ENCODE measurements at regions not wholly inside any gene's neighbourhood (a gene's known extent, or its start where the extent isn't known, plus 50 kb on each side); places are given as distances from the start of the nearest gene placed in this dataset.

DNA sequence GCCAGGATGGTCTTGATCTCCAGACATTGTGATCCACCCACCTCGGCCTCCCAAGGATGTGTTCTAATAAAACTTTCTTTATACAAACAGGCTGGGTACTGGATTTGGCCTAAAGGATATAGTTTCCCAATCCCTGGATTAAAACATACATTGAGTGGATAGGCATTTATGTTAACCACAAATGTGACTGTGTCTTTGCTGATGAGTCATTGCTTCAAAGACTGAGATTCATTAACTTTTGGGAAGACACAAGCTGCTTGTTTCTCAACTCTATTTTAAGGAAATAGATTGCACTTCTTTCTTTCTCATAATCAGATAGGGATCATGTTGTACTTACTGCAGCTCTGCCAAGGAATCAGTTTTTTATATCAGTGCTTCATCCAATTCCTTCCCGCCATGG is 131.3 kb upstream of the AGA start:
- Histone ChIP-seq H3K9me3 (ENCODE audit: control insufficient read depth in 4 of 4, insufficient read depth in 3 of 4, low read length in 3 of 4) (no peaks in the 10 kb centered on the region), H3K4me1 (ENCODE audit: control insufficient read depth in 5 of 5, insufficient read depth in 5 of 5, low read length in 5 of 5) (peaks cover 0 to 5% (median 0%) of the 10 kb centered on the region in 5 donors), H3K4me3 (no peak overlapping the region), H3K27ac (ENCODE audit: low read depth in 1 of 2, low read length in 1 of 2) (no peak overlapping the region), H3K9ac (ENCODE audit: insufficient read depth in 1 of 2, low read length in 2 of 2) (no peak overlapping the region), H3K27me3 (ENCODE audit: control insufficient read depth in 3 of 3, insufficient read depth in 3 of 3, low read length in 2 of 3) (no peaks in the 10 kb centered on the region), H3K36me3 (ENCODE audit: control insufficient read depth in 4 of 4, insufficient read depth in 4 of 4, low read length in 4 of 4) (no peaks in the 10 kb centered on the region)
- 95 to 100% methylated on average over 2 of the region's 2 CpGs for WGBS, 2 donors
- DNase-seq (no peak), ATAC-seq (ENCODE audit: insufficient read depth, low FRiP score) (no peak)
- TF ChIP-seq, protein P1, sequence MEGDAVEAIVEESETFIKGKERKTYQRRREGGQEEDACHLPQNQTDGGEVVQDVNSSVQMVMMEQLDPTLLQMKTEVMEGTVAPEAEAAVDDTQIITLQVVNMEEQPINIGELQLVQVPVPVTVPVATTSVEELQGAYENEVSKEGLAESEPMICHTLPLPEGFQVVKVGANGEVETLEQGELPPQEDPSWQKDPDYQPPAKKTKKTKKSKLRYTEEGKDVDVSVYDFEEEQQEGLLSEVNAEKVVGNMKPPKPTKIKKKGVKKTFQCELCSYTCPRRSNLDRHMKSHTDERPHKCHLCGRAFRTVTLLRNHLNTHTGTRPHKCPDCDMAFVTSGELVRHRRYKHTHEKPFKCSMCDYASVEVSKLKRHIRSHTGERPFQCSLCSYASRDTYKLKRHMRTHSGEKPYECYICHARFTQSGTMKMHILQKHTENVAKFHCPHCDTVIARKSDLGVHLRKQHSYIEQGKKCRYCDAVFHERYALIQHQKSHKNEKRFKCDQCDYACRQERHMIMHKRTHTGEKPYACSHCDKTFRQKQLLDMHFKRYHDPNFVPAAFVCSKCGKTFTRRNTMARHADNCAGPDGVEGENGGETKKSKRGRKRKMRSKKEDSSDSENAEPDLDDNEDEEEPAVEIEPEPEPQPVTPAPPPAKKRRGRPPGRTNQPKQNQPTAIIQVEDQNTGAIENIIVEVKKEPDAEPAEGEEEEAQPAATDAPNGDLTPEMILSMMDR (IDR thresholded peaks at IDR 0.05; ENCODE audit: control extremely low read depth, extremely low read depth), result no peak

DNA sequence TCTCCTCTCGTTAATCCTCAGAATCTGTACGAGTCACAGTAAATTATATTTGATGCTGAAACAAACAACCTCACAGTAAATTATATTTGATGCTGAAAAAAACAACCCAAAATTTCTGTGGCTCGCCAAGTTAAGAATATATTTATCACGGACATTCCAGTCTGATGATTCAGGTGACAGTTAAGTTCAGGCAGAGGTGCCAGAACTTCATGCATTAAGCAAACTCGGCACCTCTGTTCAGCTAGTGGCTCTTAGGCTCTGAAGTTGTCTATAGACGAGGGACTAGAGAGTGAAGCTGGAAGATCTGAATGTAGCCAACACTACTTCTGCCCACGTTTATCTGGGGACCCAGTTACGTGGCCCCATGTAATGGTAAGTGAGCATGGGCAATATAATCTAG is 132.2 kb upstream of the AGA start:
- Histone ChIP-seq H3K4me3 (no peak overlapping the region), H3K9me3 (ENCODE audit: control insufficient read depth in 4 of 4, insufficient read depth in 3 of 4, low read length in 3 of 4) (no peaks in the 10 kb centered on the region), H3K27ac (ENCODE audit: low read depth in 1 of 2, low read length in 1 of 2) (no peak overlapping the region), H3K27me3 (ENCODE audit: control insufficient read depth in 3 of 3, insufficient read depth in 3 of 3, low read length in 2 of 3) (no peaks in the 10 kb centered on the region), H3K4me1 (ENCODE audit: control insufficient read depth in 5 of 5, insufficient read depth in 5 of 5, low read length in 5 of 5) (peaks cover 0 to 5% (median 0%) of the 10 kb centered on the region in 5 donors), H3K36me3 (ENCODE audit: control insufficient read depth in 4 of 4, insufficient read depth in 4 of 4, low read length in 4 of 4) (no peaks in the 10 kb centered on the region), H3K9ac (ENCODE audit: insufficient read depth in 1 of 2, low read length in 2 of 2) (no peak overlapping the region)
- 84 to 88% methylated on average over 8 of the region's 8 CpGs for WGBS, 2 donors
- no peak for ATAC-seq (ENCODE audit: insufficient read depth, low FRiP score)
- TF ChIP-seq, protein P1 (IDR thresholded peaks at IDR 0.05; ENCODE audit: control extremely low read depth, extremely low read depth), result no peak
- DNase-seq, result no peak

DNA sequence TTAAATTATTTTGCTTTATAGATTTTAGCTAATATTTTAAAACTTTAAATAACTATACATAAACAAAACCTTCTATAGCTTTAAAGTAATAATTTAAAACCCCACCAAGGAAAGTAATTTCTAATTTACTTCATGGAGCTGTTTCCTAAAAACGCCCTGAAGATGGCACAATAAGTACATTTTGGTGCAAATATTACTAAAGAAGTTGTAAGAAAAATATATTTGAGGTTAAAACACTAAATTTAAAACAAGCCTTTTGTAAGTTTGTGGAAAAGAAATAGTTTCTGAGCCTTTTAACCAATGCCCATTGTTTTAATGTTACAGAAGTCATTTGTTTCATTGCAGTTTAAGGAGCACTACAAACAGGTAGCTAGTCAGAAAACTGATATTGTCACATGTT is 137.4 kb upstream of the AGA start:
- Histone ChIP-seq H3K27me3 (ENCODE audit: control insufficient read depth in 3 of 3, insufficient read depth in 3 of 3, low read length in 2 of 3) (no peaks in the 10 kb centered on the region), H3K4me1 (ENCODE audit: control insufficient read depth in 5 of 5, insufficient read depth in 5 of 5, low read length in 5 of 5) (no peaks in the 10 kb centered on the region), H3K9ac (ENCODE audit: insufficient read depth in 1 of 2, low read length in 2 of 2) (no peak overlapping the region), H3K36me3 (ENCODE audit: control insufficient read depth in 4 of 4, insufficient read depth in 4 of 4, low read length in 4 of 4) (no peaks in the 10 kb centered on the region), H3K4me3 (no peak overlapping the region), H3K9me3 (ENCODE audit: control insufficient read depth in 4 of 4, insufficient read depth in 3 of 4, low read length in 3 of 4) (peaks cover 0 to 2% (median 0%) of the 10 kb centered on the region in 4 donors), H3K27ac (ENCODE audit: low read depth in 1 of 2, low read length in 1 of 2) (no peak overlapping the region)
- TF ChIP-seq, protein P1 (IDR thresholded peaks at IDR 0.05; ENCODE audit: control extremely low read depth, extremely low read depth), result no peak
- DNase-seq (peak in 1 of 3 donors; percentile 26), ATAC-seq (ENCODE audit: insufficient read depth, low FRiP score) (no peak)
- 69 to 86% methylated on average over 1 of the region's 1 CpG for WGBS, 2 donors

DNA sequence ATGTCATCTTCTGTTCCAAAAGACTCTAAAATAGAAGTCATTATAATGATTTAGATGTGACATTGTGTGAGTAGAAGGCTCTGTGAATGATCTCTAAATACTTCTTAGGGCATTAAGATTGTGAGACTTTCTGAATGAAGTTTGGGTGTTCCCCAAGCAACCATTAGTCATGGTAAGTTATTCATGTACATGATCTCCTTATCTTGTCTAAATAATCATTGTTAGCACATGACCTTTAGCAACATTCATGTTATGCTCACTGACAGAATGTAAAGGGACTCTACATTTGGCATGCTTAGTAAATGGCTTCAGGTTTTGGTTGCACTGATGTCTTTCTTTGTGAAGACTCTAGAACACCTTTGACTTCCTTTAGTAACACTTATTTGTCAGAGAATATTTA is 140.8 kb upstream of the AGA start:
- ATAC-seq (ENCODE audit: insufficient read depth, low FRiP score) (no peak), DNase-seq (no peak)
- Histone ChIP-seq H3K4me1 (ENCODE audit: control insufficient read depth in 5 of 5, insufficient read depth in 5 of 5, low read length in 5 of 5) (no peaks in the 10 kb centered on the region), H3K27ac (ENCODE audit: low read depth in 1 of 2, low read length in 1 of 2) (no peak overlapping the region), H3K36me3 (ENCODE audit: control insufficient read depth in 4 of 4, insufficient read depth in 4 of 4, low read length in 4 of 4) (no peaks in the 10 kb centered on the region), H3K9me3 (ENCODE audit: control insufficient read depth in 4 of 4, insufficient read depth in 3 of 4, low read length in 3 of 4) (peaks cover 0 to 2% (median 0%) of the 10 kb centered on the region in 4 donors), H3K9ac (ENCODE audit: insufficient read depth in 1 of 2, low read length in 2 of 2) (no peak overlapping the region), H3K4me3 (no peak overlapping the region), H3K27me3 (ENCODE audit: control insufficient read depth in 3 of 3, insufficient read depth in 3 of 3, low read length in 2 of 3) (no peaks in the 10 kb centered on the region)
- TF ChIP-seq, protein P1 (IDR thresholded peaks at IDR 0.05; ENCODE audit: control extremely low read depth, extremely low read depth), result no peak
